GM19455 (cell line): ENCODE measurements at regions not wholly inside any gene's neighbourhood (a gene's known extent, or its start where the extent isn't known, plus 50 kb on each side); places are given as distances from the start of the nearest gene placed in this dataset.

Experiments
- ATAC-seq: cut with Tn5 transposase; IDR thresholded peaks from one replicate; pipeline ENCODE4 v1.9.1; 2021; ENCODE audit not compliant: unreplicated experiment

DNA sequence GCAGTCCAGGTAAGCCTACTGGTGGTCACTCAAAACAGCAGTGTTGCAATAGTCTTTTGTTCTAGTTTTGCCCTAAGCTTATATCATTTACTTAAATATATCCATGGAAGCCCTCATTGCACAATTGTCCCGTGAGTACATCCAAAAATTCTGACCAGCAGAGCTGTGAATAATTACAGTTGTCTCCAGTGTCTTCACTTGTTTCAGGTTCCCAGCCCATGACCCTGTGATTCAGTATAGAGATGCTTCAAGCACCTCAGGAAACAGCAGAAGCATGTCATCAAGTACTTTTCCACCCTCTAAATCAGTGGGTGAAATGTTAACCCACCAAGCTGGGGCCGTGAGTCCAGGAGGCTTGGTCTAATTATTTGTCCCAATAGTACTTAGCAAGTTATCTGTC, 214.9 kb upstream of the RPS6KA3 start:
- ATAC-seq = no peak

DNA sequence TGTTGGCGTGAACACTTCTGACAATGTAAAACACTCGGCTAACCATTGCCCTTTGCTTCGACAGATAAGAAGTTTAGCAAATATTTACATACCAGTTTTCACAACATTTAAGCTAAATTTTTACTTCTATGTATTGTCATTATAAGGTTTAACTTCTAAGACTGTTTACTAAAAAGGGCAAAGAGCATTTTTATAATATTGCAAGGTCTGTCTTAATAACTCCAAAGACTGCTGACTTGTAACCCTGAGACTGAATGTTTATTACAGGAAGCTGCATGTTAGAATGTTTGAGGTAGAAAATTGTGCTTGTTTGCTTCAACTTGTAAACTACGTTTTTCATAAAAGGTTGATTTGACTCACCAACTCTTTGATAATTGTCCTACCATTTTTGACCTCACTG, 213.2 kb upstream of the RPS6KA3 start:
- no peak for ATAC-seq

DNA sequence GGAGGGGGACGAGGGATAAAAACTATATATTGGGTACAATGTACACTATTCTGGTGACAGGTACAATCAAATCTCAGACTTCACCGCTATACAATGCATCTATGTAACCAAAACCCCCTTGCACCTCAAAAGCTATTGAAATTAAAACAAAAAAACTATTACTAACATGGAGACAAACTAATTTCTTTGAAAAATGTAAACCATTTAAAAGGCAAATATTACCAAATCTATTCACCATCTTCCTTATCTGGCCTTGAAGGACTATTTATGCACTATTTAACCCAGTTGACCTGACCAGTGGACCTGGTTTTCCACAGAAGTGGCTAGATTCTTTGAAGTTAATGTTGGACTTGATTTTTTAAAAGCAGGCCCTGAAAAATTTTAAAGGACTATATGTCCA, 212.3 kb upstream of the RPS6KA3 start:
- ATAC-seq = no peak

DNA sequence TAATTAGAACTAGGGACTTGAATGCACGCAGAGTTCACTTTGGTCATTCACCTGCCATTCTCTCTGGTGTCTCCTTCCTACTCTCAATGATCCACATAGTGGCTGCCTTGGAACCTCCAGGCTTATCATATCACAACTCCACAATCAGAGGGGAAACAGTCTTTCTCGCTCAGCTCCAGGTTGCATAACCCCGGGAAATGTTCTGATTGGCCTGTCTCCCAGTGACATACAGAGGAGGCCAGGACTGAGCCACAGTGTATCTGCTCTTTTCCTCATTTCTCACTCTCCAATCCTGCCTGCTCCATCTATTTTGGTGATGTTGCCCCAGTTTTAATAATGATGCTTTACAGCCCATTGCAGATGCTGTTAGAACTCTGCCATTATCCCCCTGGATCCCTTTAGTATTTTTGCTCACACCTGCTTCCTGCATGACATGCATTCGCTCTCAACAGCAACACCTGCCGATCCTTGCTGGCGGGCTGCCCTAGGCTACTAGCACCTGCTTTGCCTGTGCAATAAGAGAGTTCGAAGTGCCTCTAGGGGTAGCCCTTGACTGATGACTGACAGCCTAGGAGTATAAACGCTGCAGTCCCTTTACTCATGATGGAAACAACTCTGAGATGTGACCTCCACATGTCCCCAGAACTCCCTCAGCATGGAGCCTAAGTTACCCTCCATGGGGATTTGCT, 211.3 kb upstream of the RPS6KA3 start:
- no peak for ATAC-seq

DNA sequence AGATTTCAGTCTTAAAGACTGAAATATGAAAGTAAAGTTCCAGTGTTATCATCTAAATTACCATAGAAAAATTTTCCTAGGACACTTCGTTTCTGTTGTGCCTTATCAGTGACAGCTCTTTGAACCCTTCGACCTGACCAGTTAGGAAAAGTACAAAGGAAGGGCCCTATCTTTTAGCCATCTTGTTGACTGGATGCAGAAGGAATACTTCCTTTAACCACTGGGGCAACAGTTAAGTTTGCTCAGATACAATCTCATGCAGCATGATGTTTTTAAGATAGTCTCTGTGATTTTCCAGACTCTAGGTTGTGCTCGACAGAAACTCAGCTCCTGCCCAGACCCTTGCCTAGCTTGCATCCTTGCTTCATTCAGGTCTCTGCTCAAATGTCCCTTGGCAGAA, 210.5 kb upstream of the RPS6KA3 start:
- no peak for ATAC-seq

DNA sequence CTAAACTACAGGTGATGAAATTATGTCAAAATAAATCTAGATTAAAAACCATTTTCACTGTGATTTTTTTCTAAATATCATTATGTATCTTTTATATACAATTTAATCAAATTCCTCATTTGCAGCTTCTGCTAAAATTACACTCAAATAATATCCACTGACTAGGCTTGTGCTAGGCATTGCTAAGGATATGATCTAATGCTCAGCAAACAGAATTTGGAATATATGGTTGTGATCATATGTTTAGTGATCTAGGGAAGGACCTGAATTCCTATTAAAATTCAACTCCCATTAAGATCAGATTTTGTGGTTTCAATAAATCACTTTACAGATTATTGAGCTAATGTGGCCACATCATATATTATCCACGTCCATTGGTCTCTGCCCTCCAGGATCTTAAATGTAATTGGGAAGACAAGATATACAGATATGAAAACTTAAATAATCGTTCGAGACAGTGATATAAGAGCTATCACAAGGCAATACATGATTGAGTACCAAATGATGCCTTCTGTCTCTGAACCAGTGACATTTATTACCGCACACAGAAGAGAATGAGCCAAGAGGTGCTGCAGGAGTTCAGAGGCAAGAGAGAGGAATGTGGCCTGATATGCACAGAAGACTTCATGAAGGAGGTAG, 206.0 kb upstream of the RPS6KA3 start:
- ATAC-seq = no peak

DNA sequence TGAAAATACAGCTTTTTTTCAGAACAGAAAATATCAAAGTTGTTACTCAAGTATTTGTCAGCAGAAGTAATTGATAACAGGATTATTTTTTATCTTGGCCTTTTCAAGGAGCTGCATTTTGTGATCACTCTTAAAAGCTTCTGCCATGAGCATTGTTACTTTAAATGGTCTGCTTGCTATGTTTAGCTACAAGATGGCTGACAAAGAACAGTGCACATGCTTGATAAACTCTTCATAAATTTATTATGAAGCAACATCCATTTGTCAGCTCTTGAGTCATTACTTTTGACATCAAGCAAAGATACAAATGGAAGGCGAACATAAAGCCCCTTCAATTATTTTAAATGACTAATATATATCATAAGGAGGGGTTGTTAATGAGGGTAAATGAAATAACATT, 205.4 kb upstream of the RPS6KA3 start:
- no peak for ATAC-seq

DNA sequence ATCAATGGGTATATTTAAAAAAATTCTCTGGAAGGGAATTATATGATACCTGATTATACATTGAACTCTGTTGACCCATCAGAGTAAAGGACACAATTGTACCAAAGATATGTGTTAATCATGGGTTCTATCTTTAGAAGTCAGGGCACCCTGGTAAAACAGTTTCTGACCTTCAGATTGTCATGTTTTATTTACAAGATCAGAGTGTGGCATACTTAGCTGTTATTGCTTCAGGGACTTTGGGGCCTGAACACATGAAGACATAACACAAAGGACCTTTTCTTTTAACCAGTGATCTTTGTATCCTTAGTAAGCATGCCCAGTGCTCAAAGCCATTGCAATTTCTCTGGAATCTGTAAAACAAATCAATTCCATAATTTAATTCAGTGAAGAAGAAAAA, 204.8 kb upstream of the RPS6KA3 start:
- no peak for ATAC-seq

DNA sequence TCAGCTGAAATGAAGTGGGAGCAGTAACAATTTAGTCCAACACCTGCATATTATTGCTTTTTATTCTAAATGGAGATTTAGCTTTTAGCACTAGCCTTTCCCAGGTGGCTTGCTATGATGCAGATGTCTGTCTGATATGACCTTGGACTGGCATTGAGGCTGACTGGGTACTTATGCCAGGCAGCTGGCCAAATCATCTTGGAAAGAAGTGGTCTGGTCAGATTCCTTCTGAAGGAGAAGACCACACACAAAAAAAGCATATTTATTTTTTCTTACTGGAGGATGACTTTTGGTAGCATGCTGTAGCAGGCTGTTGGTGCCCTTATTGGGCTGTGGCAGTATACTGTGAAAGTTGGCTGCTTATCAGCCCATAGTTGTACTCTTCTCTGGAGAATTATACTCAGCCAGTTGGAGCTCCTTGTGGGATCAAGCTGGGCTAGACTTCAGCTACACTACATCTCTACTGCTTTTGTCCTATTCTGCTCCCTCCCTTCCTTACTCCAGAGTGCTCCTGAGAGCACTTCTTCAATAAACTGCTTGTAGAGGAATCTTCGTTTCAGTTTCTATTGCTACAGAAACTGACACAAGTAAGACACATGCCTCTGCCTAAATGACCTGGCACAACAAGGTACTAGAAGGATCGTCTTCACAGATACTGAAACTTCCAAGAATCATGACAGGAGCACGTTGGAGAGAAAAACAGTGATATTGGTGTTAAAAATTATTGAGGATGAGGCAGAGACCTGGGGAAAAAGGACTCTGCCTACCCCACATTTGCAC, 196.8 kb upstream of the RPS6KA3 start:
- no peak for ATAC-seq

DNA sequence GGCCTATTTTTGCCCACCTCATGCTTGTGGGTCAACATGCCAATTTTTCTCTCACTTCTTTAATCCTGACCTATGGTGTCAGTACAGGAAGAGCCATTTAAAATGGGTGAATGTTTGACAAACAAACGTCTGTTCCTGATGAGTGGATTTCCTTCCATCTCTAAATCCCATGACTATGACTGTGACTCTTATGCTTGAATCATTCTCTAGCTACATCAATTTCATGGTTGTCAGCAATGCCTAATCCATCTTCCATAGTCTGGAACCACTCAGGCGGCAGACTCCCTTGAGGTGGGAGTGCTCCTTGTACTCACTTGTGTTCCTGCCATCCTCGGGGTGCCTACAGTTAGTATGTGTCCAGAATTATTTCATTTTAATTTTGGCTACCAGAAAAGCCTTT, 194.9 kb upstream of the RPS6KA3 start:
- no peak for ATAC-seq

DNA sequence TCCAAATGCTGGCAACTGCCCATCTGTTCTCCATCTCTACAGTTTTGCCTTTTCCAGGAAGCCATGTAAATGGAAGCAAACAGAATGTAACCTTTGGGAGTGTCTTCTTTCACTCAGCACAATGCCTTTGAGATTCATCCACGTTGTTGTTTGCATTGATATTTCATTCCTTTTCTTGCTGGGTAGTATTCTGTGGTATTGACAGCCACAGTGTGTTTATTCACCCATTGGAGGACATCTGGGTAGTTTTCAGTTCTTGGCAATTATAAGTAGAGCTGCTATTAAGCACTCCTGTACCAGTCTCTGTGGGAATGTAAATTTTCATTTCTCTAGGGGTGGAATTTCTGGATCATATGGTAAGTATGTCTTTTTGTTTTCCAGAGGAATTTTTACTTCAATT, 194.3 kb upstream of the RPS6KA3 start:
- no peak for ATAC-seq

DNA sequence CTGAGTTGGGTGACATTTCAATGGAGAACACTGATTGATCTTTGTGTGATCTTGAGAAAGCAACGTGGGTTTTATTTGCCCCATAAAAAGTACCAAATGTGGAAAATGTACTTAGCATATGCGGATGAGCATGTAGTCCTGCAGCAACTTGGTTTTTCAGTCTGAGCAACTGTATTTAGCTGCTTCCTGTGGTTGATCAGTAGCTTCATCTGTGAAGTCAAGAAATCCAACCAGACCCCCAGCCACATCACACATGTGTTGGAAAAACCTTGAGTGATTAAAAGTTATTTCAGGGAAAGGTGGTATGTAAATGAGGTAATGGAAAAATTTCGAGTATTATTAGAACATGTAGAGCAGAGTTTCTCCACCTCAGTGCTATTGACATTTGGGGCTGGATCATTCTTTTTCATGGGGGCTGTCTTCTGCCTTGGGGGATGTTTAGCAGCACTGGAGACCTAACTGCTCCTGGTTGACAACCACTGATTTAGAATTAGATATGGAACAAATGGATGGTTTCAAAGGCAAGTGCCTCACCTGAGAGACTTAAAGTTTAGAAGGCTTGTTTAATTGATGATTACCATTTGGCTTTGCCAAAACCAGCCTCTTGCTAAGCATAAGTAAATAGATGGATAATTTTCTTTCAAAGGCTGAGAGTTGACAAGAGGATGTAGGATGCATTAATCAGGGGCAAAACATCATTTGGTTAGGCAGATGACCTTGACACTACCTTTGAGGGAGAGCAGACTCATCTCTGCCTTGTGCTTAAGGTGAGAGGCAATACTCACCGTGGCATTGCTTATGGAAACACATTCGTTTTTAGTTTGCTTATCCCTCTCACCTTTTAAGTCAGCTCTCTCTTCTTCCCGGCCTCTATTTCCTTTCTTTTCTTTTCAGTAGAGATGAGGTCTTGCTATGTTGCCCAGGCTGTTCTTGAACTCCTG, 193.0 kb upstream of the RPS6KA3 start:
- no peak for ATAC-seq

DNA sequence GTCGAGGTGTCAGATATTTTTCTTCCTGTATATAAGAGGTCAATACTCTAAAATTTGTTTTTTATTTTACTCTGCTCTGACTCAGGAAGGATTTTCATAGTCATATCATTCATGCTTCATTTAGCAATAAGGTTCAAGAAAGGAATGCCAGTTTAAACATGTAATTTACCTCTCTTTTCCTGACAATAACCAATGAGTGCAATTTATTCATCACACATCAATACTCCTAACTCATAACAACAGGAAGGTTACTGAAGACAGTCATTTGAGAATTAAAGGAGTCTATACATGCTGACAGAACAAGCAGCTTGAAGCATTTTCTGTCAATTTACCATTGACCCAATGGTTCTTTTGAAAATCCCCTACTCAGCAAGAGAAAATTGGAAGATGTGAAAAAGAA, 190.3 kb upstream of the RPS6KA3 start:
- ATAC-seq = no peak

DNA sequence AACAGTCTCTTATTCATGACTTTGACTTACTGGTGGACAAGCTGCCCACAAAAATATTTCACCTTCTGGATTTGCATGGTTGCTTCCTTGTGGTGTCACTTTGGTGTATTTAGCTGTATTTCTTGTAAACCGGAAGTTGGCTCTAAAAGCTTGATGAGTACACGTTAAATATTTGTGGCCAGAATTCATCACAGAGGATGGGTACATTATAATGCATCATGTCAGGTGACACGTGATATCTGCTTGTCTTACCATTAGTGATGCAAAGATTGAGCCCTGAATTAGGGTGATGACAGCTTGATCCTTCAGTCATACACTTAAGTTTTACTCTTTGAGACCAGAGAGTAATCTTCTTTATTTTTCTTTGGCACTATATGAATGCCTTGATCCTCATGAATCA, 188.3 kb upstream of the RPS6KA3 start:
- no peak for ATAC-seq

DNA sequence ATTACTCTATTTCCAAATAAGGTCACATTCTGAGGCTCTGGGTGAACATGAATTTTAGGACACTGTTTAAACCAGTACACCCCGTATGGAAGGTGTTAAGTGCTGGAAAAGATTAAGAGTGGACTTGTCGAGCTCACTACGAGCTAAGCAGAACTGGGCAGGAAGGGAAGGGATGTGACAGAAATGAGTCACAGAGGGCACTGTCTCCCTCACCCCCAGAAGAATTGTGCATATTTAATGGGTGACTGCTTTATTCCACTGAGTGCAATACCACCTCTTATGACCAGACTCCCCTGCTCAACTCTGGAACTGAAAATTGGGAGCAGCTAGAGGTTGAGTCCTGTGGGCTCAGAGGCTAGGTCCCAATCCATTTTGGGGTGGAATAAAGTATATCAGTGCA, 187.4 kb upstream of the RPS6KA3 start:
- ATAC-seq = no peak

DNA sequence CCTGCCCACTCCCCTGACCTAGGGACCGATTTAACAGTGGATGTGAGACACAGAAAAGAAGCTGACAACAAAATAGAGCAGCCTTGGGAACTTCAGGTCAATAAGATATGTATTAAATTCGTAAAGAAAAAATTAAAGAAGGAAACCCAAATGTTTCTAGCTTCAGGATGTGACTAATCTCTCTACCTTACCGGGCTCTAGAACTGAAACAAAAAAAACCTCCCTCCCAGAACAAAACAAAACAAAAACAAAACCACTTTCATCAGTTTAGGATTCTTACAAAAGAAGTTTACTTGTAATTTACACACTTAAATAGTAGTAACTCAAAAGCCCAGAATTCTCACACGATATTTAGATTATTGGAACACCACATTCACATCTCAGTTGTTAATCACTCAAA, 185.8 kb upstream of the RPS6KA3 start:
- no peak for ATAC-seq

DNA sequence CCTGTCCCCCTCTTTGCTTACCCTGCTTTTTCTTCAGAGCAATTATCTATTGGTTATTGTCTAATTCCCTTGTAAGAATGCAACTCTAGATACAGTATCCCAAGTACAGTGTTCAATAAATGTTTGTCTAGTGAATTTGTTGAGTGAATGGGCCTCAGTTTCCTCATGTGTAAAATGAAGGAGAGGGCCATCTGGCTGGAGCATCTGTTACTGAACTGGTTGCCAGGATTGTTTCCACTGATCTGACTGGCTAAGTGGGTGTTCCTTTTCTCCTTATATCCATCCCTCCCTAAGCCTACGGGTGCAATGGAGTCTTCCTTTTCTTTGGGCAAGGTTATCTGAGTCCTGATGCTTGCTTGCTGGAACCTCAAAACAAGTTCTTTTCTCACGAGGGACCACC, 185.2 kb upstream of the RPS6KA3 start:
- no peak for ATAC-seq

DNA sequence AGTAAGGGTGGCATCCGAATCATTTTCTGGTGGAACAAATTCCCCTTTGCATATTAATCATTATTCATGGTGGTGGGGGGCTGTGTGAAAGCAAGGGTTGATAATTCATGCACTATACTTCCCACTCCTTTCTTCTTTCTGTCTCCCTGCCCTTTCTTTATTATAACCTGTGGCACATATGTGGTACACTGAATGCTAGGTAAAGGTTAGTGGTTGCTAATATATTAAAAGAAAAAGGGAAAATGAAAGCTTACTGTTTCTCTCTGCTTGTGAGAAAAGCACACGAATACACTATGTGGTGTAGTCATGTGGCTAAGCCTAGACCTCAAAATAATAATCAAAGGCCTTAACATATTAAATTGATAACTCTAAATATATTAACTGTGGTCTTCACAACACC, 178.4 kb upstream of the RPS6KA3 start:
- no peak for ATAC-seq

DNA sequence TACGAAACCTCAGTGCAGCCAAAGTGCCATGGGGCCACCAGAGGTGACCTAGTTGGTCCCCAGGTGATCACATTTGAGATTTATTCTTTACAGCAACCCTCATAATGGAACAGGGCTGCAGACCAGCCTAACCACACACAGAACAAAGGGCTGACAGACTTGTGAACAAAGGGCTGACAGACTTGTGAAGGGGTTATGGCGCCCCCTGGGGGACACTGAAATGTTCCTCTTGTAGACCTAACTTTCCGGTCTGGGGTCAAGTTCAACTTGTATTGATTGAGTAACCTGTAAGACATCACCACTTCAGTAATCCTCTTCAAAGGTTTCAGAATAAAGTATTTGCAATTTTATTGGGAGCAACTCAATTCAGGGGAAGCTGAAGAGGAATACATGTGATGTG, 175.9 kb upstream of the RPS6KA3 start:
- ATAC-seq = peak; percentile 84

DNA sequence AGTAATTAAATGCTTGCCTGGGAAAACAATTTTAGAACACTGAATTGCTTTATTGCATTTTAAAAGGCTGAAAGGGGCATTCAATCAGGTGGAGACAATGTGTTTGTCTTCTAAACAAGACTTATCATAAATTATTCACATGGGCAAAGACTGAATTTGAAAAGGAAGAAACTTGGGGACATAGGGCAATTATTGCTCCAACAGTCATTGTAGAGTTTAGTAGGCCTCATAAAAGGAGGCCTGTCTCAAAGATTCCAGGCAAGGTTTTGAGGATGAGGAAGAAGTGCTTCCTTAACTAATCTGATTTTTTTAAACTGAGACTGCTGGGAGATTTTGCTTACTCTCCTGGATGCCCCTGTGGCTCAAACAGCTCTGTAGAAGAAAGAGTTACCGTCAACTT, 174.4 kb upstream of the RPS6KA3 start:
- no peak for ATAC-seq

DNA sequence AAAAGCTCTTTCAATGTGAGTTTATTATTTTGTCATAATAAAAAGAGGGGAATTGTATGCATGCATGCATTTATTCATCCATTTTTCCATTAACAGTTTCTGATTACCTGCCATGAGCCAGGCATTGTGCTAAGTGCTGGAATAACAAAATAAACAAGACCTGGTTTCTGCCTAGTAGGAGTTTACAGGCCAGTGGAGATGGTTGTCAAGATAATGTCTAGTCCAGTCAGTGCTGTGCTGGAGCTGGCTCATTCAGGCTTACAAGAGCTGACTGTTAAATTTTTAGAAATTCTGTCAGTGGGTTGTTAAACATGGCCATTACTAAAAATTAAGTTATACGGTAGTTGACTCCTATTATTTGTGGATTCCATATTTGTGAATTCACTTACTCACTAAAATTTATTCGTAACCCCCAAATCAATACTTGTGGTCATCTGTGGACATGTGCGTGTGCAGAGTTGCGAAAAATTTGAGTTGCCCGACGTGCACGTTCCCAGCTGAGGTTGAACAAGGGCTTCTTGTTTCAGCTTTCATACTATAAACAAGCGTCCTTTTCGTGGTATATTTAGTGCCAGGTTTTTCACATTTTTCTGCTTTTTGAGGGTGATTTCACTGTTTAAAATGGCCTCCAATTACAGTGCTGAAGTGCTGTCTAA, 172.3 kb upstream of the RPS6KA3 start:
- ATAC-seq = no peak
